Esophagus muscularis mucosa (tissue), 4 donors: ENCODE measurements at regions not wholly inside any gene's neighbourhood (a gene's known extent, or its start where the extent isn't known, plus 50 kb on each side); places are given as distances from the start of the nearest gene placed in this dataset.

Source experiments
- DNase-seq: peaks from one replicate; pipeline ENCODE4 v3.0.0-alpha.2; 2017; ENCODE audit errors: extremely low spot score
- H3K27ac ChIP-seq, 4 donors: fragments of 200-600 bp; sonication (generic); replicated peaks in 1 of 4; 1 replicate in 3 of 4; 2 replicates in 1 of 4; pipeline ENCODE4 v1.5.1; 2016 to 2019; ENCODE audit warnings: mild to moderate bottlenecking in 1 of 4
- H3K27me3 ChIP-seq, 4 donors: fragments of 200-600 bp; sonication (generic); one replicate each; pipeline versions ENCODE4 v1.5.1 to v1.6.0; 2016 to 2019
- H3K36me3 ChIP-seq, 4 donors: fragments of 200-600 bp; sonication (generic); one replicate each; pipeline ENCODE4 v1.5.1; 2016 to 2019
- H3K4me1 ChIP-seq, 4 donors: fragments of 200-600 bp; sonication (generic); one replicate each; pipeline ENCODE4 v1.5.1; 2016 to 2019
- H3K4me3 ChIP-seq, 4 donors: fragments of 200-600 bp; sonication (generic); 1 replicate in 2 of 4; 2 replicates in 2 of 4; pipeline ENCODE4 v1.5.1; 2016 to 2019; ENCODE audit warnings: mild to moderate bottlenecking in 4 of 4, moderate library complexity in 1 of 4
- H3K9me3 ChIP-seq, 4 donors: fragments of 200-600 bp; sonication (generic); 1 replicate in 3 of 4; 2 replicates in 1 of 4; pipeline ENCODE4 v1.5.1; 2016 to 2019
- CTCF ChIP-seq, 3 experiments: fragments of 200-600 bp in 2 of 3; fragments of 450-650 bp in 1 of 3; sonication (generic) in 2 of 3; IDR thresholded peaks; one replicate each; pipeline ENCODE4 v1.5.1; 2017 to 2019; ENCODE audit warnings: antibody characterized with exemption in 3 of 3, mild to moderate bottlenecking in 2 of 3, moderate library complexity in 1 of 3
- EP300 ChIP-seq: sonication (generic); formaldehyde crosslinking; IDR thresholded peaks from one replicate; pipeline ENCODE4 v1.6.1; 2017; ENCODE audit warnings: antibody characterized with exemption
- POLR2A ChIP-seq: fragments of 450-650 bp; IDR thresholded peaks from one replicate; pipeline ENCODE4 v1.6.1; 2017; ENCODE audit warnings: antibody characterized with exemption, moderate library complexity, mild to moderate bottlenecking, low read depth
- POLR2AphosphoS5 ChIP-seq, 2 donors: sonication (generic); formaldehyde crosslinking; IDR thresholded peaks; one replicate each; pipeline ENCODE4 v1.6.1; 2017; ENCODE audit warnings: antibody characterized with exemption in 2 of 2
- WGBS: methylation state at CpG from one replicate; pipeline ENCODE4 v1.1.5; 2018; 5-methylcytosine and 5-hydroxymethylcytosine counted together
- intact Hi-C: fragments of 100-400 bp; cut with DNase I; formaldehyde crosslinking; loops from one replicate; pipeline ENCODE4 v1.15.1; 2023

- H3K27ac ChIP-seq, result no peak overlapping the region
- no peak overlapping the region for H3K4me3 ChIP-seq
- H3K9me3 ChIP-seq, result no peaks in the 10 kb centered on the region
- peaks cover 0 to 10% (median 7%) of the 10 kb centered on the region in 4 donors for H3K4me1 ChIP-seq
- 94% methylated on average over 5 of the region's 5 CpGs for WGBS
- no peak for DNase-seq
- H3K27me3 ChIP-seq, result no peaks in the 10 kb centered on the region
- intact Hi-C loops, result no loop called here
- TF ChIP-seq POLR2AphosphoS5 (IDR thresholded peaks at IDR 0.05), result no peak
- no peak for TF ChIP-seq POLR2A
- TF ChIP-seq CTCF (IDR thresholded peaks at IDR 0.05), result no peak
- no peak for TF ChIP-seq EP300
- H3K36me3 ChIP-seq, result no peaks in the 10 kb centered on the region
These were observed 617.6 kb downstream of the COL12A1 start for GRCh38 chr6:74588094-74588832.

- DNase-seq, result no peak
- no peak for TF ChIP-seq CTCF (IDR thresholded peaks at IDR 0.05)
- intact Hi-C loops, result no loop called here
- H3K9me3 ChIP-seq, result no peaks in the 10 kb centered on the region
- no peak overlapping the region for H3K27ac ChIP-seq
- H3K36me3 ChIP-seq, result no peaks in the 10 kb centered on the region
- no peak overlapping the region for H3K4me3 ChIP-seq
- no peaks in the 10 kb centered on the region for H3K27me3 ChIP-seq
- H3K4me1 ChIP-seq, result peaks cover 0 to 10% (median 7%) of the 10 kb centered on the region in 4 donors
- WGBS, result 69% methylated on average over 2 of the region's 2 CpGs
These were observed 618.5 kb downstream of the COL12A1 start for GRCh38 chr6:74587386-74587785.

DNA sequence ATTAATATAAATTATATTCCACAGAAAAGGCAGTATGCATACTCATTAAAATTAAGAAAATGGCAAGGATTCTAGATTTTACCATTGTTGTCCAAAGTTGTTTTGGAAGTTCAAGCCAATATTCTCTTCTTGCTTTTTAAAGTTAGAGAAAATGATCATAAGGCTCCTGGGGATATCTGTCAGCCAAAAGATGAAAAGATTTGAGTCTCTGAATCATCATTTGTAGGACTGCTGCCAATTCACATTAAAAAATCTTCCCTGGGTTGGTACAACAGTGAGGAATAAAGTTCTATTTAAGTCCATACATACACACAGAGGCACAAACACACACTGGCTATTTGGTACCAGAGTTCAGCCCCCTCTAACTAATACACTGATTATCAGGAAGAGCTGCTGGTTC, 620.1 kb downstream of the COL12A1 start:
- H3K4me1 ChIP-seq, result peaks cover 0 to 10% (median 7%) of the 10 kb centered on the region in 4 donors
- intact Hi-C loops, result no loop called here
- no peak overlapping the region for H3K27ac ChIP-seq
- H3K36me3 ChIP-seq, result no peaks in the 10 kb centered on the region
- no peaks in the 10 kb centered on the region for H3K27me3 ChIP-seq
- no peak for DNase-seq
- no peak overlapping the region for H3K4me3 ChIP-seq
- no peak for TF ChIP-seq CTCF (IDR thresholded peaks at IDR 0.05)
- no peak for TF ChIP-seq POLR2A
- TF ChIP-seq EP300, result no peak
- no peak for TF ChIP-seq POLR2AphosphoS5 (IDR thresholded peaks at IDR 0.05)
- no peaks in the 10 kb centered on the region for H3K9me3 ChIP-seq

- Histone ChIP-seq H3K27ac (no peak overlapping the region), H3K4me3 (no peak overlapping the region), H3K27me3 (no peaks in the 10 kb centered on the region), H3K36me3 (no peaks in the 10 kb centered on the region), H3K4me1 (peaks cover 0 to 21% (median 8%) of the 10 kb centered on the region in 4 donors), H3K9me3 (no peaks in the 10 kb centered on the region)
- no peak for DNase-seq
- WGBS, result 83% methylated on average over 6 of the region's 6 CpGs
- TF ChIP-seq POLR2A (no peak), POLR2AphosphoS5 (IDR thresholded peaks at IDR 0.05) (no peak), EP300 (no peak)
- intact Hi-C loops, result no loop called here
These were observed 624.2 kb downstream of the COL12A1 start for GRCh38 chr6:74581681-74582080.

DNA sequence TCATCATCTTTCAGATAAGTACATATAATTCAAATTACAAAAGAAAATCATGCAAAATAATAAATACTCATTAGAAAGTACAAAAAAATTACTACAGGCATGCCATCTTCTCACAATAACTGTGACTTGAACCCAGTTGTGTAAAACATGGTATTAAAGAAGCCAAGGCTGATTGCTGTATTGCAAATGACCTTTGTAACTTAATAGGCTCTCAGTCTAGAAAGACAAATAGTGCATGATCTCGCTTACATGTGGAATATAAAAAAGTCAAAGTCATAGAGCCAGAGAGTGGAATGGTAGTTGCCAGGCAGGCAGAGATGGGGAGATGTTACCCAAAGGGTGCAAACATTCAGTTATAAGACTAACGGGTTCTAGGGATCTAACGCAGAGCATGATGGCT, 626.1 kb downstream of the COL12A1 start:
- Histone ChIP-seq H3K36me3 (no peaks in the 10 kb centered on the region), H3K27ac (no peak overlapping the region), H3K4me3 (no peak overlapping the region), H3K9me3 (no peaks in the 10 kb centered on the region), H3K4me1 (peaks cover 0 to 11% (median 0%) of the 10 kb centered on the region in 4 donors), H3K27me3 (no peaks in the 10 kb centered on the region)
- TF ChIP-seq CTCF (IDR thresholded peaks at IDR 0.05) (no peak), POLR2AphosphoS5 (IDR thresholded peaks at IDR 0.05) (no peak)
- WGBS, result 83% methylated on average over 3 of the region's 3 CpGs
- intact Hi-C loops, result no loop called here
- no peak for DNase-seq
